ENCODE measurements at regions not wholly inside any gene's neighbourhood (a gene's known extent, or its start where the extent isn't known, plus 50 kb on each side); places are given as distances from the start of the nearest gene placed in this dataset.

GRCh38 chr12:107411792-107412535 lies 273.6 kb upstream of the PWP1 start:
- no peak for DNase-seq

DNA sequence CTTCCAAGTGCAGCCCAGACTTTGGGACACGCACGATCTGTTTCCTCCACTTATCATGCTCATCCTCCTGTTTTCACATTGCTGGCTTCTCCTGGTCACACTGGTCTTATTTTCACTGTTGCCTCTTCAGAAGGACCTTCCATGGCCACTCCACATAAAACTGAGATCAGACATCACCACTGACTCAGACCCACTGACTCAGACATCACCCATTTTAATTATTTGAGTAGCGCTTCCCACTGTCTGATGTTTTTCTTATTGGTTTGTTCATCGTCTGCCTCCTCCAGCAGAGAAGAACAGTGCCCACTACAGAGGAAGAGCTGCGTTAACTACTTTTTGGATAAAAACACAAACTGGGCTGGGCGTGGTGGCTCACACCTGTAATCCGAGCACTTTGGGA lies 270.5 kb upstream of the PWP1 start:
- no peak for DNase-seq

GRCh38 chr12:107415834-107416233 lies 269.8 kb upstream of the PWP1 start:
- no peak for DNase-seq

GRCh38 chr12:107417004-107417403 lies 268.6 kb upstream of the PWP1 start:
- DNase-seq, result no peak

GRCh38 chr12:107418981-107419380 lies 266.6 kb upstream of the PWP1 start:
- DNase-seq, result no peak

DNA sequence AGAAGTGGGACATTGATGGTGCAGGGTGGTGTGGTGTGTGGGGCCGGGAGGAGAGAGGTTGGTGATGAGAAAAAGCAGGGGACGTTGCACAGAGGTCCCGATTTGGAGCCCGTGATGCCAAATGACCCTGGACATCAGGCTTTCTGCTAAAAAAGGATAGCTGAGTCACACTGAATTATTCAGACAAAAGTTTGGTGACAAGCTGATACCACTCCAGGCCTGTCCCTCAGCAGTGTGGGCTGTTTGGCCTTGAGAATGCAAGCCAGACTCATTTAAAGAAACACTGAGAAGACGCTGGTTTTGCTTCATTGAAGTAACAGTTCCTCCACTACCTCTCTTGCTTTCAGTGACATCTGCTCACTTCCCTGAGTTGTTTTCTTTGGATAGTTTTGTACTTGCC lies 262.1 kb upstream of the PWP1 start:
- DNase-seq, result no peak

DNA sequence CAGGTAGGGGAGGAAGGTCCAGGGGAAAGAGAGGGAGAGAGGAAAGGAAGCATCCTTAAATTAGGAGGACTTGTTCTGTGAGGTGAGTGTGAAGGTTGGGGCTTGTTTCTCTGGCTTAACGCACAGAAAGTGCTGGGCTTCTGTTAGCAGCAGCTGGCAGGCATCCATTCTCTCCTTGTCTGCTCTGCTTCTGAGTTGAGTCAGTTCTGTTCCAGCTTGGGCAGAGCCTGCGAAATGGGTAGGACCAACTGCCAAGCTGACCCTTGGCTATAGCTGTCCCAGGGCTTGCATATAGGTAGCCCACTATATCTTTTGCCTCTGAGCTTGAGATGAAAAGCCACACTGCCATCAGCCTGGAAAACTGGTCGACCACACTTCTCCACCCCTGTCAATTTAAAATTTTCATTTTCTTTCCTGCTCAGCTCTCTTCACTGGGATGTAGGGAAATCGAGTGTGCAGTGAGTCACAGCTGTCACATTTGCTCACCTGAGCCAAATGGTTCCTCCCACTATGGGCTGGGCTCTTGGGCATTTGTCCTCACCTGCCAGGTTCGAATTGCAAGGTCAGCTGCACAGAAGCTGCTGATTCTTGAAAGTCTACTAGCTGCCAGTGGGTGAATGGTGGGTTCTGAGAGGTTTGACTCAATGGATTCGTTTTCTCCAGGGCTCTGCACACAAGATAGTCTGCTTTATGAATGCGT lies 256.4 kb upstream of the PWP1 start:
- no peak for DNase-seq

GRCh38 chr12:107431942-107432341 lies 253.7 kb upstream of the PWP1 start:
- DNase-seq, result no peak

DNA sequence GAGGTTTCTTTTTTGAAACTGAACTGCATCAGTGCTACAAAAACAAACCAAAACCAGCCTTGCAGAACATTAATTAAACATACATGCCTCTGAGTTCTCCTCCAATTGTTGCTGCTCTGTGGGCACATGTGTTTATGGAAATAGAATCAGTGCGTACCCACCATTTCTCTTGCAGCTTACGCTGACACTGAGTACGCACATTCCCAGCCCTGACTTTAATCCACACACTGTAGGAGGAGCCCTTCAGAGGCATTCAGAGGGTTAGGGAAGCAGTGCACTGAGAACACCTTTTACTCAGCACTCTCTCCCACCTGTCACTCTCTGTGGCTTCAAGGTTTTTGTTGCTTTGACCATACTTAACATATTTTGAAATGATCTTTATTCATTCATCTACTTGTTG lies 250.5 kb upstream of the PWP1 start:
- DNase-seq, result no peak

DNA sequence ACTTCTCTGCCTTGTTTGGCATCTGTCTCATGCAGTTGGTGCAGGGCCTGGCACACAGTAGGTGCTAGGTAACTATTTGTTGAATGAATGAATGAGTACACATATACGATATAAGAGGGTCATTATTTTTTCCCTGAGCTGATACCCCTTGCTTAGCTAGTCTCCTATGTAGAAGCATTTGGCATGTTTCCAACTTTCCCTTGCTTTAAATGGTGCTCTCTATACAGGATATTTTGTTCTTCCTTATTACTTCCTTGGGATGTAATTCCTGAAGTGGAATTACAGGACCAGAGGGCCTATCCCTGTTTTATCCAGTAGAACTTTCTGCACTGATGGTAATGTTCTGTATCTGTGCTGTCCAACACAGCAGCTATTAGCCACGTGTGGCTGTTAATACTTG lies 250.1 kb upstream of the PWP1 start:
- no peak for DNase-seq

DNA sequence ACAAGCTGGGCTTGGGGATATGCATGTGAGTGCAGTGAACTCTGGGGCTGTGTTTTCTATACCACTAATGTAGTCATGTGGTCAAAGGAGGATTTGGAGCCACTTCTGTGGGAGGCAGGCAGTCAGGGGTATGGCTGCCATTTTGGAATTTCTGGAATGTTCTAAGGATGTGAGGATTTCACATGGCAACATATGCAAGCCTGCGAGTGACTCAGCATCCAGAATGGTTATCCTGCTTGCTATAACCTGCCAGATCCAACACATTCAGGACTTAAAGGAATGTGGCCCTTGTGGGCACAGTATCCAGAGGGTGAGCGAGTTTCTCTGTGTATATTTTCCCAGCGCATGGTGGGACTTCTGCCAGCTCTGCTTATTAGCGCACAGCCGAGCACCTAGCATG lies 249.2 kb upstream of the PWP1 start:
- DNase-seq, result no peak

DNA sequence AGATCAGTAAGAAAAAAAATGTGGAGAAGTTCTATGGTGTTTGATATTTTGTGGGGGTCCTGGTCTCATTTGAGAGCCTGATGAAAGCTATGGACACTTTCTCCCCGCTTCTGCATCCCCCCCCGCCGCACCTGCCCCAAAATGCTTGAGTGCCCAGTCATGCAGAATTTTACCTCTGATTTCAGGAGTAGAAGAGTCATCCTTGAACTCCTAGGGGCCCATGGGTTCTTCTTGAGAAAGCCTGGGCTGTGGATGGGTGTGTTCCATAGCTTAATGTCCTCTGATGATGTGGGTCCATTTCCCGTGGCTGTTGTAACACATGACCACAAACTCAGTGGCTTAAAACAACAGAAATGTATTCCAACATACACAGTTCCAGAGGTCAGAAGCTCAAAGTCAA lies 248.8 kb upstream of the PWP1 start:
- no peak for DNase-seq

- DNase-seq, result no peak
Measured at GRCh38 chr12:107437954-107438353, 247.6 kb upstream of the PWP1 start.

GRCh38 chr12:107439026-107439738 lies 246.4 kb upstream of the PWP1 start:
- DNase-seq, result no peak

DNA sequence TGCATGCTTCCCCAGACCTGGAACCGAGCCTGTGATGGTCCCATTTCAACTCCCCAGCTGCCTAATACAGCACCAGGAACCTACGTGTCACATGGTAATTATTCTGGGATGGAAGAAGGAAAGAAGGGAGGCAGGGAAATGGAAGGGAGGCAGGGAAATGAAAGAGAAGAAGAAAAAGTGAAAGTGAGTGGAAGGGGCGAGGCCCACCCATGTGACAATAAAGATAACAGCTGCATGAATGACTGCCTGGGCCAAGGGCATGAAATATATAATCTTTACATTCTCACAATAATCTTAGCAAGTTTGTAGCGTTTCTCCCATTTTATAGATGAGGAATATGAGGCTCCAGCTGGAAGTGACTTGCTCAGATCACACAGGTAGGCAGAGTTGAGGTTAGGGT lies 245.0 kb upstream of the PWP1 start:
- DNase-seq, result no peak

- no peak for DNase-seq
Measured at GRCh38 chr12:107441665-107442300, 243.8 kb upstream of the PWP1 start.

GRCh38 chr12:107442326-107442987 lies 243.1 kb upstream of the PWP1 start:
- no peak for DNase-seq

- DNase-seq, result no peak
Measured at GRCh38 chr12:107443320-107444090, 242.1 kb upstream of the PWP1 start.

DNA sequence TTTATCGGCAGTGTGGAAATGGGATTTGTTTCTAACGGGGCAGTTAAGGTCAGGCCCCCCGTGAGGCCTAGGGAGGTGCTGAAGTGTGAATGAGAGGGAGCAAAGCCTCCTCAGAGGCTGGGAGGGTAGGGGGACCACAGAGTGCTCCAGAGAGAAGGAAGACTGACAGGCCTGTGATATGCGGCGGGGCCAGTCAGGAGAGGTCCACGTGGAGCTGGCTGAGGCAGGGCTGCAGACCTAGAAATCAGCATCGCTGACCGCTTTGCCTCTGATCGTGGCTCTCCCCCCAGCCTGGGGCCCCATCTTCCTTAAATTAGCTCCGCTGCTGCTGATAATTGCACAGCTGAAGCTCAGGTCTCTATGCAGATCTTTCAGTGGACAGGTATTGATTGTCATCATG lies 240.8 kb upstream of the PWP1 start:
- DNase-seq, result no peak

GRCh38 chr12:107446476-107446875 lies 239.1 kb upstream of the PWP1 start:
- no peak for DNase-seq

DNA sequence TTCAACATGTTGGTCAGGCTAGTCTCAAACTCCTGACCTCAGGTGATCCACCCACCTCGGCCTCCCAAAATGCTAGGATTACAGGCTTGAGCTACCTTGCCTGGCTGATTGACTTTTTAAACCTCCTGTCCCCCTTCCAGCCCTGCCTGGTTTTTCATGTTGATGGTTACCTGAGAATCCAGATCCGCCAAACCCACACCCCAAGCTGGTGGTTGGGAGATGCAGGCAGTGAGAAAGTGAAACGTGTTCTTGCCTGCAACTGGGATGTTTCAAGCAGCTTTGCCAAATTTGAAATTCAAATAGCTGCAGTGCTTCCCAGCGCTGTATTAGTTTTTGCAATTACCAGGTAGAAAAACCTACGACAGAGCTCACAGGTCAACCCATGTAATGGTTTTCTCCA lies 238.3 kb upstream of the PWP1 start:
- DNase-seq, result no peak

DNA sequence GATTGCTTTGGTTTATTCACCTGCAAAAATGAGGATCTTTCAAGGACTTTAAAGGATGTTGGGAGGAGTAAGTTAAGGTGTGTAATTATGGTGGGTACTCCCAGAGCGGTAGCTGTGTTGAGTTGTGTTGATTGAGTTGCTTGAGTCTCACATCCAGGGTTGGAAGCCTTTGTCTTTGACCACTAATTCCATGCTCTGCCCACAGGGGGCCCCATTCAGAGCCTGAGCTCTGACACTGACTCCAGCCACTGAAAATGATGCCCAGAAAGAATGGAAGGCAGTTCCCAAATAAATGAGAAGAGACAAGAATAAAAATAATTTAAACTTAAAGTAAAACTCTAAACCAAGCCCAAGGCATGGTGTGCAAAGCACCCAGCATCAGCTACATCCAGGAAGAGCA lies 237.4 kb upstream of the PWP1 start:
- no peak for DNase-seq
